Fibroblast of lung (primary cell): ENCODE measurements at regions not wholly inside any gene's neighbourhood (a gene's known extent, or its start where the extent isn't known, plus 50 kb on each side); places are given as distances from the start of the nearest gene placed in this dataset.

Experiments
- CTCF ChIP-seq, 2 donors: IDR thresholded peaks in 1 of 2; conservative IDR thresholded peaks in 1 of 2; 1 replicate in 1 of 2; 2 replicates in 1 of 2; pipeline ENCODE4 v1.5.1; 2011 to 2012; ENCODE audit warnings: low read length in 2 of 2, control low read depth in 1 of 2, inconsistent platforms in 1 of 2, low read depth in 1 of 2, mild to moderate bottlenecking in 1 of 2
- EZH2 ChIP-seq: IDR thresholded peaks from 2 replicates; pipeline ENCODE4 v1.5.1; 2012; ENCODE audit warnings: low read length, control low read depth, mild to moderate bottlenecking; ENCODE audit errors: missing control alignments

DNA sequence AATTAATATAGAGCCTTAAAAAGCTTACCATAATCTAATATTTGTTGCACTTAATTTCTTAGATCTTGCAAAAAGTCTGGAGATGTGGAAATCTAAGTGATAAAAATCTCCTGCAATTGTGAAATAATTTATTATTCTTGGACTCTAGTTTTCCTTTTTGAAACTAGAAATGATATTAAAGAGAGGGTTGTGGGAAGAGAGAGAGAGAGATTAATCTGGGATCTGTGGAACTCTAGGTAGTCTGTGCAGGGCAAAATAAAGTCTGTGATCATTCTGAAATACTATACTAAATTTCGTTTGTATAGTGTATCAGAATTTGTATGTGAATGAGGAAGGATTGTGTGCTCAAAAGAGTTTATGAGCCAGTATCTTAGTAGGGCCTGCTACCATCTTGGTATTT is 692.3 kb downstream of the RWDD3 start:
- TF ChIP-seq CTCF (conservative IDR thresholded peaks at IDR 0.05 in 1 of 2, IDR thresholded peaks at IDR 0.05 in 1 of 2; ENCODE audit: low read depth in 1 of 2, low read length in 2 of 2) (no peak), EZH2 (no peak)
